ENCODE measurements at regions not wholly inside any gene's neighbourhood (a gene's known extent, or its start where the extent isn't known, plus 50 kb on each side); places are given as distances from the start of the nearest gene placed in this dataset.

- TF ChIP-seq SUZ12 (IDR thresholded peaks at IDR 0.05; ENCODE audit: extremely low read depth, insufficient read depth, insufficient read length) (no peak), ZNF274 (IDR thresholded peaks at IDR 0.05; ENCODE audit: low read depth, low read length) (no peak), YY1 (IDR thresholded peaks at IDR 0.05; ENCODE audit: insufficient read depth, insufficient read length) (no peak)
- no peaks in the 10 kb centered on the region for H3K4me1 ChIP-seq (ENCODE audit: insufficient read depth, insufficient read length)
- no peak for DNase-seq (ENCODE audit: low read depth, low spot score)
- no peaks in the 10 kb centered on the region for H3K9me3 ChIP-seq (ENCODE audit: insufficient read depth, low read length)
- no peak overlapping the region for H3K4me3 ChIP-seq (ENCODE audit: insufficient read length, low read depth)
- H3K27me3 ChIP-seq (ENCODE audit: insufficient read depth, insufficient read length), result no peaks in the 10 kb centered on the region
- H3K36me3 ChIP-seq (ENCODE audit: insufficient read depth, insufficient read length, low read length), result no peaks in the 10 kb centered on the region
- no peak overlapping the region for H3K9ac ChIP-seq (ENCODE audit: insufficient read length, low read depth)
These were observed 375.9 kb upstream of the DUSP10 start for GRCh38 chr1:222117809-222118208.

DNA sequence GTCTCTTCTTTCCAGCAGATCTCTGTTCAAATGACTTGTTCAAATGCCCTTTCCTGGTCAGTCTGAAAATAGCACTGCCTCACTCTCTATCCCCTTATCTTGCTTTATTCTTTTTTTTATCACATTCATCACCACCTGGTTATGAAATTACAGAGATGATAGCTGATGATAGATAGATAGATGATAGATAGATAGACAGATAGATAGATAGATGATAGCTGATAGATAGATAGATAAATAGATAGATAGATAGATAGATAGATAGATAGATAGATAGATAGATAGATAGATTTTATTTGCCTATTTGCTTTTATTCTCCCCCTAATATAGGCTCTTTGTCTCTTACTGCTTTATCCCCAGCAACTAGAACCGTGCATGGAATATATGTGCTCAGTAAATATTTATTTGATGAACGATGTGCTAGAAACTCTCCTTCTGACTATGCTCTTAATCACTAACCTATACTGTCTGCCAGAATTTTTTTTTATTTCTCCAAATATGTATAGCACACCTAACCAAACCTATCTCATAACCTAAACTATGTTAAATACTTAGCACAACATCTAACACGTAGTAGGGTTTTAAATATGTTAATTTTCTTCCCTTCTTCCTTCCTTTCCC lies 372.8 kb upstream of the DUSP10 start:
- H3K4me3 ChIP-seq (ENCODE audit: insufficient read length, low read depth), result no peak overlapping the region
- TF ChIP-seq ZNF274 (IDR thresholded peaks at IDR 0.05; ENCODE audit: low read depth, low read length), result no peak
- TF ChIP-seq SUZ12 (IDR thresholded peaks at IDR 0.05; ENCODE audit: extremely low read depth, insufficient read depth, insufficient read length), result no peak
- no peak for TF ChIP-seq YY1 (IDR thresholded peaks at IDR 0.05; ENCODE audit: insufficient read depth, insufficient read length)
- no peaks in the 10 kb centered on the region for H3K4me1 ChIP-seq (ENCODE audit: insufficient read depth, insufficient read length)
- DNase-seq (ENCODE audit: low read depth, low spot score), result no peak
- no peaks in the 10 kb centered on the region for H3K9me3 ChIP-seq (ENCODE audit: insufficient read depth, low read length)
- H3K36me3 ChIP-seq (ENCODE audit: insufficient read depth, insufficient read length, low read length), result no peaks in the 10 kb centered on the region
- H3K9ac ChIP-seq (ENCODE audit: insufficient read length, low read depth), result no peak overlapping the region
- H3K27me3 ChIP-seq (ENCODE audit: insufficient read depth, insufficient read length), result no peaks in the 10 kb centered on the region

- H3K9ac ChIP-seq (ENCODE audit: insufficient read length, low read depth), result no peak overlapping the region
- TF ChIP-seq ZNF274 (IDR thresholded peaks at IDR 0.05; ENCODE audit: low read depth, low read length) (no peak), SUZ12 (IDR thresholded peaks at IDR 0.05; ENCODE audit: extremely low read depth, insufficient read depth, insufficient read length) (no peak), YY1 (IDR thresholded peaks at IDR 0.05; ENCODE audit: insufficient read depth, insufficient read length) (no peak)
- H3K27me3 ChIP-seq (ENCODE audit: insufficient read depth, insufficient read length), result no peaks in the 10 kb centered on the region
- DNase-seq (ENCODE audit: low read depth, low spot score), result no peak
- H3K9me3 ChIP-seq (ENCODE audit: insufficient read depth, low read length), result no peaks in the 10 kb centered on the region
- no peaks in the 10 kb centered on the region for H3K36me3 ChIP-seq (ENCODE audit: insufficient read depth, insufficient read length, low read length)
- peaks cover 6% of the 10 kb centered on the region for H3K4me1 ChIP-seq (ENCODE audit: insufficient read depth, insufficient read length)
- no peak overlapping the region for H3K4me3 ChIP-seq (ENCODE audit: insufficient read length, low read depth)
These were observed 367.9 kb upstream of the DUSP10 start for GRCh38 chr1:222109836-222110235.

- TF ChIP-seq SUZ12 (IDR thresholded peaks at IDR 0.05; ENCODE audit: extremely low read depth, insufficient read depth, insufficient read length), result no peak
- TF ChIP-seq ZNF274 (IDR thresholded peaks at IDR 0.05; ENCODE audit: low read depth, low read length), result no peak
- TF ChIP-seq YY1 (IDR thresholded peaks at IDR 0.05; ENCODE audit: insufficient read depth, insufficient read length), result no peak
- Histone ChIP-seq H3K4me1 (ENCODE audit: insufficient read depth, insufficient read length) (peaks cover 6% of the 10 kb centered on the region), H3K4me3 (ENCODE audit: insufficient read length, low read depth) (no peak overlapping the region), H3K36me3 (ENCODE audit: insufficient read depth, insufficient read length, low read length) (no peaks in the 10 kb centered on the region), H3K27me3 (ENCODE audit: insufficient read depth, insufficient read length) (no peaks in the 10 kb centered on the region), H3K9ac (ENCODE audit: insufficient read length, low read depth) (no peak overlapping the region), H3K9me3 (ENCODE audit: insufficient read depth, low read length) (no peaks in the 10 kb centered on the region)
- no peak for DNase-seq (ENCODE audit: low read depth, low spot score)
These were observed 366.1 kb upstream of the DUSP10 start for GRCh38 chr1:222107975-222108374.

- H3K9me3 ChIP-seq (ENCODE audit: insufficient read depth, low read length), result no peaks in the 10 kb centered on the region
- H3K27me3 ChIP-seq (ENCODE audit: insufficient read depth, insufficient read length), result no peaks in the 10 kb centered on the region
- no peak overlapping the region for H3K4me3 ChIP-seq (ENCODE audit: insufficient read length, low read depth)
- TF ChIP-seq ZNF274 (IDR thresholded peaks at IDR 0.05; ENCODE audit: low read depth, low read length), result no peak
- TF ChIP-seq YY1 (IDR thresholded peaks at IDR 0.05; ENCODE audit: insufficient read depth, insufficient read length), result no peak
- TF ChIP-seq SUZ12 (IDR thresholded peaks at IDR 0.05; ENCODE audit: extremely low read depth, insufficient read depth, insufficient read length), result no peak
- H3K36me3 ChIP-seq (ENCODE audit: insufficient read depth, insufficient read length, low read length), result no peaks in the 10 kb centered on the region
- H3K4me1 ChIP-seq (ENCODE audit: insufficient read depth, insufficient read length), result peaks cover 6% of the 10 kb centered on the region
- no peak for DNase-seq (ENCODE audit: low read depth, low spot score)
- no peak overlapping the region for H3K9ac ChIP-seq (ENCODE audit: insufficient read length, low read depth)
These were observed 365.4 kb upstream of the DUSP10 start for GRCh38 chr1:222107267-222107666.

DNA sequence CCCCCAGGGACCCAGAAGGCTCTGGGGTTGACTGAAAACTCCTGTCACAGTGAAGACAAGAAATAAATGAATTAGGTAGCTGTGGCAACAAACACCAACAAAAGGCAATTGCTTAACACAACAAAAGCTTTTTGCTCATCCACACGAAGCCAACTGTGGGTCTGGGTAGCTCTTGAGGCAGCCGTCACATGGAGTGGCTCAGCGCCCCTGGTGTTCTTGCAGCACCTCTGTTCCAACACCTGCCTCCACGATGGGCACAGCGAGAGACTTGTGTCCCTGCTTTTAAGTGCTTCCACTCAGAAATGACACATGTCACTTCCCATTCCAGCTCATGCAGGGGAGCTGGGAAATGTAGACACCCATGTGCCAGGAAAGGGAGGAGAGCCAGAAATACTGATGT lies 364.5 kb upstream of the DUSP10 start:
- TF ChIP-seq SUZ12 (IDR thresholded peaks at IDR 0.05; ENCODE audit: extremely low read depth, insufficient read depth, insufficient read length) (no peak), YY1 (IDR thresholded peaks at IDR 0.05; ENCODE audit: insufficient read depth, insufficient read length) (no peak), ZNF274 (IDR thresholded peaks at IDR 0.05; ENCODE audit: low read depth, low read length) (no peak)
- no peaks in the 10 kb centered on the region for H3K9me3 ChIP-seq (ENCODE audit: insufficient read depth, low read length)
- peaks cover 6% of the 10 kb centered on the region for H3K4me1 ChIP-seq (ENCODE audit: insufficient read depth, insufficient read length)
- no peak overlapping the region for H3K4me3 ChIP-seq (ENCODE audit: insufficient read length, low read depth)
- H3K9ac ChIP-seq (ENCODE audit: insufficient read length, low read depth), result no peak overlapping the region
- no peak for DNase-seq (ENCODE audit: low read depth, low spot score)
- H3K27me3 ChIP-seq (ENCODE audit: insufficient read depth, insufficient read length), result no peaks in the 10 kb centered on the region
- H3K36me3 ChIP-seq (ENCODE audit: insufficient read depth, insufficient read length, low read length), result no peaks in the 10 kb centered on the region

- H3K36me3 ChIP-seq (ENCODE audit: insufficient read depth, insufficient read length, low read length), result no peaks in the 10 kb centered on the region
- H3K9me3 ChIP-seq (ENCODE audit: insufficient read depth, low read length), result no peaks in the 10 kb centered on the region
- DNase-seq (ENCODE audit: low read depth, low spot score), result no peak
- TF ChIP-seq YY1 (IDR thresholded peaks at IDR 0.05; ENCODE audit: insufficient read depth, insufficient read length) (no peak), SUZ12 (IDR thresholded peaks at IDR 0.05; ENCODE audit: extremely low read depth, insufficient read depth, insufficient read length) (no peak), ZNF274 (IDR thresholded peaks at IDR 0.05; ENCODE audit: low read depth, low read length) (no peak)
- H3K4me3 ChIP-seq (ENCODE audit: insufficient read length, low read depth), result no peak overlapping the region
- H3K27me3 ChIP-seq (ENCODE audit: insufficient read depth, insufficient read length), result no peaks in the 10 kb centered on the region
- no peak overlapping the region for H3K9ac ChIP-seq (ENCODE audit: insufficient read length, low read depth)
- H3K4me1 ChIP-seq (ENCODE audit: insufficient read depth, insufficient read length), result peaks cover 6% of the 10 kb centered on the region
These were observed 364.0 kb upstream of the DUSP10 start for GRCh38 chr1:222105861-222106260.

Measured in NT2/D1 (cell line).